Hepatocyte (in vitro differentiated cells): ENCODE measurements at regions not wholly inside any gene's neighbourhood (a gene's known extent, or its start where the extent isn't known, plus 50 kb on each side); places are given as distances from the start of the nearest gene placed in this dataset.

Source experiments
- DNase-seq: peaks from one replicate; pipeline ENCODE4 v3.0.0-alpha.2; 2016; ENCODE audit warnings: low spot score
- H2AFZ ChIP-seq: fragments of 200-600 bp; sonication (generic); 2 replicates; pipeline ENCODE4 v1.6.0; 2016; ENCODE audit warnings: antibody characterized with exemption, mild to moderate bottlenecking
- H3K27ac ChIP-seq: fragments of 200-600 bp; sonication (generic); 2 replicates; pipeline ENCODE4 v1.5.1; 2016; ENCODE audit warnings: mild to moderate bottlenecking
- H3K27me3 ChIP-seq: fragments of 200-600 bp; sonication (generic); 2 replicates; pipeline ENCODE4 v1.6.1; 2016
- H3K36me3 ChIP-seq: fragments of 200-600 bp; sonication (generic); replicated peaks from 2 replicates; pipeline ENCODE4 v1.5.1; 2016; ENCODE audit warnings: low read depth; ENCODE audit not compliant: insufficient read depth
- H3K4me1 ChIP-seq: fragments of 200-600 bp; sonication (generic); 2 replicates; pipeline ENCODE4 v1.5.1; 2016; ENCODE audit warnings: mild to moderate bottlenecking, moderate library complexity; ENCODE audit not compliant: insufficient read depth
- H3K4me2 ChIP-seq: fragments of 200-600 bp; sonication (generic); 2 replicates; pipeline ENCODE4 v1.6.0; 2016
- H3K4me3 ChIP-seq: fragments of 200-600 bp; sonication (generic); 2 replicates; pipeline ENCODE4 v1.5.1; 2016; ENCODE audit warnings: mild to moderate bottlenecking
- H3K79me2 ChIP-seq: fragments of 200-600 bp; sonication (generic); 2 replicates; pipeline ENCODE4 v1.6.0; 2017; ENCODE audit warnings: mild to moderate bottlenecking
- H3K9me2 ChIP-seq: fragments of 200-600 bp; sonication (generic); replicated peaks from 2 replicates; pipeline ENCODE4 v1.6.0; 2017; ENCODE audit warnings: mild to moderate bottlenecking; ENCODE audit not compliant: insufficient read depth
- H3K9me3 ChIP-seq: fragments of 200-600 bp; sonication (generic); 2 replicates; pipeline ENCODE4 v1.5.1; 2016; ENCODE audit warnings: low read depth, mild to moderate bottlenecking
- H4K20me1 ChIP-seq: fragments of 200-600 bp; sonication (generic); 2 replicates; pipeline ENCODE4 v1.6.0; 2016; ENCODE audit warnings: mild to moderate bottlenecking; ENCODE audit not compliant: insufficient read depth, poor library complexity, severe bottlenecking
- EZH2 ChIP-seq: fragments of 200-600 bp; sonication (generic); IDR thresholded peaks from 2 replicates; pipeline ENCODE4 v1.6.1; 2016; ENCODE audit warnings: antibody characterized with exemption, mild to moderate bottlenecking, borderline replicate concordance
- EZH2phosphoT487 ChIP-seq: fragments of 200-600 bp; sonication (generic); IDR thresholded peaks from one replicate; pipeline ENCODE4 v1.6.1; 2018; ENCODE audit warnings: antibody characterized with exemption, mild to moderate bottlenecking, low read depth, moderate library complexity; ENCODE audit not compliant: unreplicated experiment, severe bottlenecking
- WGBS: methylation state at CpG from one replicate; pipeline ENCODE4 v1.1.6; 2016; ENCODE audit warnings: low lambda C conversion rate; ENCODE audit errors: missing lambda C conversion rate; 5-methylcytosine and 5-hydroxymethylcytosine counted together
- TF ChIP-seq, protein P1 (sequence below): fragments of 200-600 bp; sonication (generic); IDR thresholded peaks from 2 replicates; pipeline ENCODE4 v1.5.1; 2016; ENCODE audit warnings: antibody characterized with exemption, mild to moderate bottlenecking; ENCODE audit not compliant: poor library complexity

DNA sequence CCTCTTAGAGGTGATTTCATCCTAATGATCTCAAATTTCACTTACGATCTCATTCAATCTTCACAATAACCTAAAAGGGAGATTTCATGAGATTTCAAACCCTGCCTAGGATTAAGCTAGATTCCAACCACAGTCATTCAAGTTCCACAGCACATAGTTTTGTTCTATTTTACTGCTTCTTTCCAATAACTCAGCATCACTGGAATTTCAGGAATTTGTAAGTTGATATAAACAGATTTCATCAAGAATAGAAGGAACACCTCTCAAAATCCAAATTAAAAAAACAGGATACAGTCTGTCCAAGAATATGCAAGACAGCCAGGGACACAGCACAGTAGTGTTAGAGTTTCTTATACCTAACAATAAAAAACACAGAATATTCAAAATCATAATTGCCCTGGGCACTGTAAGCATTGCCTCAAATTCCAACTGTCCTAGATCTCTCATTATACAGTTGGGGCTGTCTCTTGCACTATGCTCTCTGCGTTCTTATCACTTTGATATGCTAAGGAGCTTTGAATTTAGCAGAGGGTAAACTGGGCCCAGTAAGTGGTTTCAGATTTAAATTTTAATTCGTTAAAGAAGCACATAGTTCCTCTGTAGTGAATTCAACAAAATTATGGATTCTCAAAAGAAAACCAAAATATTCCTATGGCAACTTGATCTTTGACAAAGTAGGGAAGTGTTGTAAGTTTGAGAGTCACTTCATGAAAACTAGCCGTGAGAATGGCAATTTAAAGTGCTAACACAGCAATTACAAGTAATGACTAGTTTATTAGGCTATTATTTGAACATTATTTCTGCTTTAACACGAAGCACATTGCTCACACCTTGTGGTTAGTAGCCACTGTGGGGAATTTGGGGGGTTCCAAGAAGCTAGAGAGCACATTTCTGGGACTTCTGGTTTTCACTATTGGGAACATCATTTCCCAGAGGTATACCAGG is 478.6 kb upstream of the C9orf72 start:
- Histone ChIP-seq H2AFZ (no peak overlapping the region), H3K9me2 (no peaks in the 10 kb centered on the region), H3K27me3 (no peaks in the 10 kb centered on the region), H3K4me3 (no peak overlapping the region), H3K27ac (no peak overlapping the region), H3K4me1 (no peaks in the 10 kb centered on the region), H3K4me2 (no peak overlapping the region), H3K79me2 (no peaks in the 10 kb centered on the region), H3K36me3 (no peaks in the 10 kb centered on the region), H4K20me1 (no peaks in the 10 kb centered on the region), H3K9me3 (no peaks in the 10 kb centered on the region)
- 74% methylated on average over 5 of the region's 5 CpGs for WGBS
- TF ChIP-seq EZH2 (no peak), EZH2phosphoT487 (no peak)
- TF ChIP-seq, protein P1, sequence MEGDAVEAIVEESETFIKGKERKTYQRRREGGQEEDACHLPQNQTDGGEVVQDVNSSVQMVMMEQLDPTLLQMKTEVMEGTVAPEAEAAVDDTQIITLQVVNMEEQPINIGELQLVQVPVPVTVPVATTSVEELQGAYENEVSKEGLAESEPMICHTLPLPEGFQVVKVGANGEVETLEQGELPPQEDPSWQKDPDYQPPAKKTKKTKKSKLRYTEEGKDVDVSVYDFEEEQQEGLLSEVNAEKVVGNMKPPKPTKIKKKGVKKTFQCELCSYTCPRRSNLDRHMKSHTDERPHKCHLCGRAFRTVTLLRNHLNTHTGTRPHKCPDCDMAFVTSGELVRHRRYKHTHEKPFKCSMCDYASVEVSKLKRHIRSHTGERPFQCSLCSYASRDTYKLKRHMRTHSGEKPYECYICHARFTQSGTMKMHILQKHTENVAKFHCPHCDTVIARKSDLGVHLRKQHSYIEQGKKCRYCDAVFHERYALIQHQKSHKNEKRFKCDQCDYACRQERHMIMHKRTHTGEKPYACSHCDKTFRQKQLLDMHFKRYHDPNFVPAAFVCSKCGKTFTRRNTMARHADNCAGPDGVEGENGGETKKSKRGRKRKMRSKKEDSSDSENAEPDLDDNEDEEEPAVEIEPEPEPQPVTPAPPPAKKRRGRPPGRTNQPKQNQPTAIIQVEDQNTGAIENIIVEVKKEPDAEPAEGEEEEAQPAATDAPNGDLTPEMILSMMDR = no peak
- DNase-seq = no peak

DNA sequence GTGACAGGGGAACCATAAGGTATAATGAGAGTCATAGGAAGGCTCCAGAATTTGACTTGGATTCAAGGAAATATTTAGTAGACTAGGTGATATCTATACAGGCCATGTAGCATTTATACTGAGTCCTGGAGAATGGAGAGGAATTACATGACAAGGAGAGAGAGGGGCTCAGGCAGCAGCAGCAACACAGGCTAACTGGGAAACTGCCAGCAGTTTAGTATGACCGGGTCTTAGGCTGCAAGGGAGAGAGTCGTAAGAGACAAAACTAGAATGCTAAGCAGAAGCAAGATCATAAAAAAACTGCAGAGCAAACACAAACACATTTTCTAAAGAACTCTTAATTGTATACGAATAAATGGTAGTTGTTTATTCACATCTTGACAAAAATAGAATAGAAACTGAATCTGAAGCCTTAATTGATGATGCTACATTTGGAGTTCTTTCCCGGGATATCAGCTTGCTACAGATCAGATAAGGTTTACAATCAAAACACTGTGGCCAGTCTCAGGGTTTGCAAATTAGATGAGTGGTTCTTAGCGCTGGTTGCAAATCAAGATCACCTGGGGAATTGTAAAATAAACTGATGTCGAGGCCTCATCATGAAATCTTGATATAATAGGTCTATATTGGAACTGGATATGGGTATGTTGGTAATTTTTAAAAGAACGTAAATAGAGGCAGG is 480.0 kb upstream of the C9orf72 start:
- 41% methylated on average over 7 of the region's 7 CpGs for WGBS
- no peak overlapping the region for H2AFZ ChIP-seq
- H3K9me3 ChIP-seq = no peaks in the 10 kb centered on the region
- no peaks in the 10 kb centered on the region for H3K4me1 ChIP-seq
- TF ChIP-seq, protein P1 = no peak
- TF ChIP-seq EZH2phosphoT487 (no peak), EZH2 (no peak)
- no peaks in the 10 kb centered on the region for H3K79me2 ChIP-seq
- no peak overlapping the region for H3K27ac ChIP-seq
- no peaks in the 10 kb centered on the region for H3K9me2 ChIP-seq
- H3K36me3 ChIP-seq = no peaks in the 10 kb centered on the region
- no peaks in the 10 kb centered on the region for H3K27me3 ChIP-seq
- H3K4me2 ChIP-seq = no peak overlapping the region
- no peaks in the 10 kb centered on the region for H4K20me1 ChIP-seq
- no peak overlapping the region for H3K4me3 ChIP-seq
- DNase-seq = peak; percentile 11

DNA sequence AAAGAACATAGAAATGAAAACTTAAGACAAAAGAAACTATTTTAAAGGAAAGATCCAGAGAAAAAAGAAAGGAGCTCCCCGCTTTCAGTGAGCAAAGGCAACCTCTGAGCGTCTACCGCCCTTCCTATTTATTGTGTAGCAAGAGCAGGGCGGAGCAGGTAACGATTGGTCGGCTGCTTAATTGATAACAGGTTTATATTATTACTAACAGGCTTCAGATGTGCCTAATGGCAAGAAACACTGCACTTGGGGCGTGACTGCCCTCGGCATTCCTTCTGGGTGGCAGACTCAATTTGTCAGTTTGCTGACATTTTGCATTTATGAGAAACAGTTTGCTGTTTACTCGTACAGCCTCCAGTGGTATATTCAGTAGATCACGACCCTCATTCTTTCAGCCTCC is 482.7 kb upstream of the C9orf72 start:
- no peaks in the 10 kb centered on the region for H3K36me3 ChIP-seq
- 80% methylated on average over 10 of the region's 10 CpGs for WGBS
- no peak for TF ChIP-seq EZH2phosphoT487
- TF ChIP-seq, protein P1 = no peak
- no peak for TF ChIP-seq EZH2
- no peaks in the 10 kb centered on the region for H3K27me3 ChIP-seq
- no peak overlapping the region for H3K27ac ChIP-seq
- no peaks in the 10 kb centered on the region for H4K20me1 ChIP-seq
- no peak overlapping the region for H2AFZ ChIP-seq
- no peak for DNase-seq
- no peaks in the 10 kb centered on the region for H3K9me3 ChIP-seq
- no peak overlapping the region for H3K4me3 ChIP-seq
- H3K4me2 ChIP-seq = no peak overlapping the region
- H3K4me1 ChIP-seq = no peaks in the 10 kb centered on the region
- H3K79me2 ChIP-seq = no peaks in the 10 kb centered on the region
- H3K9me2 ChIP-seq = no peaks in the 10 kb centered on the region
